DOHH2 (cell line): ENCODE measurements at regions not wholly inside any gene's neighbourhood (a gene's known extent, or its start where the extent isn't known, plus 50 kb on each side); places are given as distances from the start of the nearest gene placed in this dataset.

Source experiments
- H3F3A ChIP-seq: fragments of 200-600 bp; sonication (generic), shearing (Covaris generic); 2 replicates; pipeline ENCODE4 v1.6.0; 2016; ENCODE audit warnings: antibody characterized with exemption, mild to moderate bottlenecking; ENCODE audit not compliant: control insufficient read depth, insufficient read depth
- H3K27ac ChIP-seq: fragments of 200-600 bp; sonication (generic); 2 replicates; pipeline ENCODE4 v1.5.1; 2014; ENCODE audit warnings: low read depth, mild to moderate bottlenecking, low read length, moderate library complexity
- H3K27me3 ChIP-seq: fragments of 200-600 bp; sonication (generic); 2 replicates; pipeline ENCODE4 v1.6.1; 2014; ENCODE audit warnings: mild to moderate bottlenecking, low read length, mixed read lengths; ENCODE audit not compliant: control insufficient read depth
- H3K36me3 ChIP-seq: fragments of 200-600 bp; sonication (generic); 2 replicates; pipeline ENCODE4 v1.6.1; 2014; ENCODE audit warnings: mild to moderate bottlenecking, low read length, moderate library complexity, mixed read lengths; ENCODE audit not compliant: control insufficient read depth
- H3K4me1 ChIP-seq: fragments of 200-600 bp; sonication (generic); 2 replicates; pipeline ENCODE4 v1.6.1; 2014; ENCODE audit warnings: mild to moderate bottlenecking, low read length, mixed read lengths; ENCODE audit not compliant: control insufficient read depth
- H3K4me2 ChIP-seq: fragments of 200-600 bp; sonication (generic); 2 replicates; pipeline ENCODE4 v1.6.0; 2014; ENCODE audit warnings: mild to moderate bottlenecking, low read length, moderate library complexity
- H3K4me3 ChIP-seq: fragments of 200-600 bp; sonication (generic); 2 replicates; pipeline ENCODE4 v1.5.1; 2014; ENCODE audit warnings: mild to moderate bottlenecking, low read length, mixed read lengths
- H3K79me2 ChIP-seq: fragments of 200-600 bp; sonication (generic); 2 replicates; pipeline ENCODE4 v1.6.1; 2014; ENCODE audit warnings: mild to moderate bottlenecking, low read length, mixed read lengths; ENCODE audit not compliant: control insufficient read depth
- H3K9me2 ChIP-seq: fragments of 200-600 bp; sonication (generic); replicated peaks from 2 replicates; pipeline ENCODE4 v1.6.1; 2014; ENCODE audit warnings: mild to moderate bottlenecking, low read length, mixed read lengths; ENCODE audit not compliant: control insufficient read depth
- H3K9me3 ChIP-seq: fragments of 200-600 bp; sonication (generic); 2 replicates; pipeline ENCODE4 v1.6.1; 2014; ENCODE audit warnings: antibody characterized with exemption, low read length, mixed read lengths; ENCODE audit not compliant: control insufficient read depth, insufficient read depth
- H4K20me1 ChIP-seq: fragments of 200-600 bp; sonication (generic); 2 replicates; pipeline ENCODE4 v1.6.0; 2014; ENCODE audit warnings: low read depth, mild to moderate bottlenecking, antibody characterized with exemption, low read length, moderate library complexity; ENCODE audit not compliant: control insufficient read depth, insufficient read depth
- EZH2phosphoT487 ChIP-seq: fragments of 200-600 bp; sonication (generic); IDR thresholded peaks from 2 replicates; pipeline ENCODE4 v1.6.1; 2017; ENCODE audit warnings: borderline replicate concordance, mild to moderate bottlenecking, antibody characterized with exemption, low read length, moderate library complexity, mixed read lengths
- TF ChIP-seq, protein P1 (sequence below): fragments of 200-600 bp; sonication (generic); IDR thresholded peaks from one replicate; pipeline ENCODE4 v1.5.1; 2014; ENCODE audit warnings: antibody characterized with exemption, mild to moderate bottlenecking, low read depth, low read length; ENCODE audit not compliant: poor library complexity, severe bottlenecking

DNA sequence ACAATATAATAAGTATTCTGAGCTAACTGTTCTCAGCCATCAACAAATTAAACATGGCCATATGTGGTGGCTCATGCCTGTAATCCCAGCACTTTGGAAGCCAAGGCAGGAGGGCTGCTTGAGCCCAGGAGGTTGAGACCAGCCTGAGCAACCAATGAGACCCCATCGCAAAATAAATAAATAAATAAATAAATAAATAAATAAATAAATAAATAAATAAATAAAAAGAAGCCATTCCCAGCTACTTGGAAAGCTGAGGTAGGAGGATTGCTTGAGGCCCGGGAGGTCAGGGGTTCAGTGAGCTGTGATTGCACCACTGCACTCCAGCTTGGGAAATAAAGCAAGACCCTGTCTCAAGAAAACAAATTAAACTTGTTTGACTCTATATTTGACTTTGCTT, 1256.4 kb downstream of the EFNA5 start:
- H3K4me1 ChIP-seq, result no peaks in the 10 kb centered on the region
- H3K9me3 ChIP-seq, result no peaks in the 10 kb centered on the region
- no peaks in the 10 kb centered on the region for H3F3A ChIP-seq
- H3K4me2 ChIP-seq, result no peak overlapping the region
- no peak overlapping the region for H3K4me3 ChIP-seq
- no peaks in the 10 kb centered on the region for H3K36me3 ChIP-seq
- no peaks in the 10 kb centered on the region for H3K27me3 ChIP-seq
- TF ChIP-seq, protein P1, sequence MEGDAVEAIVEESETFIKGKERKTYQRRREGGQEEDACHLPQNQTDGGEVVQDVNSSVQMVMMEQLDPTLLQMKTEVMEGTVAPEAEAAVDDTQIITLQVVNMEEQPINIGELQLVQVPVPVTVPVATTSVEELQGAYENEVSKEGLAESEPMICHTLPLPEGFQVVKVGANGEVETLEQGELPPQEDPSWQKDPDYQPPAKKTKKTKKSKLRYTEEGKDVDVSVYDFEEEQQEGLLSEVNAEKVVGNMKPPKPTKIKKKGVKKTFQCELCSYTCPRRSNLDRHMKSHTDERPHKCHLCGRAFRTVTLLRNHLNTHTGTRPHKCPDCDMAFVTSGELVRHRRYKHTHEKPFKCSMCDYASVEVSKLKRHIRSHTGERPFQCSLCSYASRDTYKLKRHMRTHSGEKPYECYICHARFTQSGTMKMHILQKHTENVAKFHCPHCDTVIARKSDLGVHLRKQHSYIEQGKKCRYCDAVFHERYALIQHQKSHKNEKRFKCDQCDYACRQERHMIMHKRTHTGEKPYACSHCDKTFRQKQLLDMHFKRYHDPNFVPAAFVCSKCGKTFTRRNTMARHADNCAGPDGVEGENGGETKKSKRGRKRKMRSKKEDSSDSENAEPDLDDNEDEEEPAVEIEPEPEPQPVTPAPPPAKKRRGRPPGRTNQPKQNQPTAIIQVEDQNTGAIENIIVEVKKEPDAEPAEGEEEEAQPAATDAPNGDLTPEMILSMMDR, result no peak
- TF ChIP-seq EZH2phosphoT487, result no peak
- H3K27ac ChIP-seq, result no peak overlapping the region
- no peaks in the 10 kb centered on the region for H4K20me1 ChIP-seq
- no peaks in the 10 kb centered on the region for H3K9me2 ChIP-seq
- no peaks in the 10 kb centered on the region for H3K79me2 ChIP-seq

DNA sequence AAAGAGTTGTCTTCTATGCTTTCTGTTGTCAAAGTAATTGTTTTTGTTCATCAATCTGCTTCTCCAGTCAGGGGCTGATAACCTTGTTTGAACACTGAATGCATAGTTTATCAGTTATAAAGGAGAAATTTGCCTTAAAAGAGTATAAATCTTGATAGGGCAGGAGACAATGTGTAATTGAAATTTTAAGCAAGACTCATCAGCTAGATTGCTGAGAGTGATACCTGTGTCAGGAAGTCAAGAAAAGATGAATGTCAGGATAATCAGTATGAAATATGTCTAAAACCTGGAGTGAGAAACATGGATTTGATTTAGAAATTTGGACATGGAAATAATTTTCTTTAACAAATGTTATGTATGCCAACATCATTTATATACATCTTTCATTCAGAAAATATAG, 1258.1 kb downstream of the EFNA5 start:
- H3K9me3 ChIP-seq, result no peaks in the 10 kb centered on the region
- H3K27me3 ChIP-seq, result no peaks in the 10 kb centered on the region
- H3F3A ChIP-seq, result no peaks in the 10 kb centered on the region
- H3K4me1 ChIP-seq, result no peaks in the 10 kb centered on the region
- no peak for TF ChIP-seq EZH2phosphoT487
- TF ChIP-seq, protein P1, result no peak
- H3K4me3 ChIP-seq, result no peak overlapping the region
- no peaks in the 10 kb centered on the region for H3K36me3 ChIP-seq
- H3K4me2 ChIP-seq, result no peak overlapping the region
- no peaks in the 10 kb centered on the region for H3K9me2 ChIP-seq
- H4K20me1 ChIP-seq, result no peaks in the 10 kb centered on the region
- no peaks in the 10 kb centered on the region for H3K79me2 ChIP-seq
- H3K27ac ChIP-seq, result no peak overlapping the region

DNA sequence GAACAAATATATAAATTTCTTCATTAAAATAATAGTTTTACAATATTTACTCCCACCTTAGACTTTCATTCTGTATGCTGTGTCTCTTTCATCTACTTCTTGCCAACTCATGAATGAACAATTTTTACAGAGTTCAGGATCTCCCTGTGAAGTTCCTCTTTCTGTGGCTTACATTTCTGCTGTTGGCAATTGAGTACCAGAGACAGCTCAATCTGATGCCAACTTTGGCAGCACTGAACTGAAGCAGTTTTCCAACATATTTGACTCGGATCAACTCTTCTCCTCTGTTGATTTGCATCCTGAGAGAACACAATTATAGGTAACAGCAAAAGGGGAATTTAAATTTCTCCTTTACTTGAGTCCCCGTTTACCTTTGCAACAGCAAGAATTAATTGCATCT, 1262.2 kb downstream of the EFNA5 start:
- Histone ChIP-seq H3K27ac (no peak overlapping the region), H3K4me2 (no peak overlapping the region), H3K4me3 (no peak overlapping the region), H3K9me3 (no peaks in the 10 kb centered on the region), H3K9me2 (no peaks in the 10 kb centered on the region), H3K36me3 (no peaks in the 10 kb centered on the region), H4K20me1 (no peaks in the 10 kb centered on the region), H3F3A (no peaks in the 10 kb centered on the region), H3K4me1 (no peaks in the 10 kb centered on the region), H3K27me3 (no peaks in the 10 kb centered on the region), H3K79me2 (no peaks in the 10 kb centered on the region)
- TF ChIP-seq EZH2phosphoT487, result no peak
- TF ChIP-seq, protein P1, result no peak

DNA sequence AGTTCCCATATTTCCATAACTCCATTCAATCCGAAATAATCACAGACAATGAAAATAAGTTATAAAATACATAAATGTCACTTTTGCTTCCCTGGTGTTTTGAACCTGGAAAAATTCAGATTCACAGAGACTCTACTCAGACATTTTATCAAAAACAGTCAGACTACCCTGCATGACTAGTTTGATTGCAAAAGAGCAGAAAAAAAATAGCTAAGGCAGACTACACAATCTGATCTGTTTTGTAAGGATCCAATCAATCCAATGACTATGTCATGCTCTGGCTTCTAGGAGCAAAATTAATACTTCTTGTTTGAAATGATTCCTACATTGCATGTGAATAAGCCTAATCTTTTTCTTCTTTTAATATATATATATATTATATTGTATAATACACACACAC, 1262.6 kb downstream of the EFNA5 start:
- Histone ChIP-seq H3K4me1 (no peaks in the 10 kb centered on the region), H3F3A (no peaks in the 10 kb centered on the region), H3K4me3 (no peak overlapping the region), H3K27ac (no peak overlapping the region), H3K79me2 (no peaks in the 10 kb centered on the region), H3K9me2 (no peaks in the 10 kb centered on the region), H4K20me1 (no peaks in the 10 kb centered on the region), H3K9me3 (no peaks in the 10 kb centered on the region), H3K27me3 (no peaks in the 10 kb centered on the region), H3K36me3 (no peaks in the 10 kb centered on the region), H3K4me2 (no peak overlapping the region)
- TF ChIP-seq EZH2phosphoT487, result no peak
- TF ChIP-seq, protein P1, result no peak
